OCI-LY7 (cell line): ENCODE measurements at regions not wholly inside any gene's neighbourhood (a gene's known extent, or its start where the extent isn't known, plus 50 kb on each side); places are given as distances from the start of the nearest gene placed in this dataset.

Source experiments
- EZH2phosphoT487 ChIP-seq: fragments of 200-600 bp; sonication (generic); IDR thresholded peaks from 2 replicates; pipeline ENCODE4 v1.6.1; 2018; ENCODE audit warnings: low read depth, borderline replicate concordance, mild to moderate bottlenecking, mixed run types, antibody characterized with exemption, low read length, moderate library complexity, mixed read lengths
- TF ChIP-seq, protein P1 (sequence below): fragments of 200-600 bp; sonication (generic); conservative IDR thresholded peaks from 2 replicates; pipeline ENCODE4 v1.5.1; 2014; ENCODE audit warnings: mild to moderate bottlenecking, antibody characterized with exemption, low read length, moderate library complexity, mixed read lengths

DNA sequence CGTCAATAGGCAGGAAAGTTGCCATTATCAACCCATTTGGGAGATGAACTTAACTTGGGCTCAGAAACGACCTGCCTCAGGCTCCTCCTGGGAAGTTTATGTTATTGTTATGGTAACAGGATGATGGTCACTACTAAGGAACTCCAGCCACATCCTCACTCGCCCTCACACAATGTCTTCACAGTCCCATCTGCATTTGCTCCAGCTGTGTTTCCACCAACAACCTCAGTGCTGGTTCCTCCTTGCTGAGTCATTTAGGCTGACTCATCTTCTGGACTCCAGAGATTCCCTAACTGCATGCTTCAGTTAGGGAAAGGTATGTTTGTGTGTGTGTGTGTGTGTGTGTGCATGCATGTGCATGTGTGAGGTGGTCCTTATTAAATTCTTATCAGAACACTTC is 293.4 kb upstream of the BOD1L1 start:
- TF ChIP-seq, protein P1, sequence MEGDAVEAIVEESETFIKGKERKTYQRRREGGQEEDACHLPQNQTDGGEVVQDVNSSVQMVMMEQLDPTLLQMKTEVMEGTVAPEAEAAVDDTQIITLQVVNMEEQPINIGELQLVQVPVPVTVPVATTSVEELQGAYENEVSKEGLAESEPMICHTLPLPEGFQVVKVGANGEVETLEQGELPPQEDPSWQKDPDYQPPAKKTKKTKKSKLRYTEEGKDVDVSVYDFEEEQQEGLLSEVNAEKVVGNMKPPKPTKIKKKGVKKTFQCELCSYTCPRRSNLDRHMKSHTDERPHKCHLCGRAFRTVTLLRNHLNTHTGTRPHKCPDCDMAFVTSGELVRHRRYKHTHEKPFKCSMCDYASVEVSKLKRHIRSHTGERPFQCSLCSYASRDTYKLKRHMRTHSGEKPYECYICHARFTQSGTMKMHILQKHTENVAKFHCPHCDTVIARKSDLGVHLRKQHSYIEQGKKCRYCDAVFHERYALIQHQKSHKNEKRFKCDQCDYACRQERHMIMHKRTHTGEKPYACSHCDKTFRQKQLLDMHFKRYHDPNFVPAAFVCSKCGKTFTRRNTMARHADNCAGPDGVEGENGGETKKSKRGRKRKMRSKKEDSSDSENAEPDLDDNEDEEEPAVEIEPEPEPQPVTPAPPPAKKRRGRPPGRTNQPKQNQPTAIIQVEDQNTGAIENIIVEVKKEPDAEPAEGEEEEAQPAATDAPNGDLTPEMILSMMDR, result no peak
- no peak for TF ChIP-seq EZH2phosphoT487
